Muscle layer of duodenum (tissue), 2 donors: ENCODE measurements at regions not wholly inside any gene's neighbourhood (a gene's known extent, or its start where the extent isn't known, plus 50 kb on each side); places are given as distances from the start of the nearest gene placed in this dataset.

Source experiments
- H3K27ac ChIP-seq: one replicate; pipeline ENCODE4 v1.7.0; 2013; ENCODE audit warnings: mild to moderate bottlenecking, low read length
- H3K27me3 ChIP-seq: one replicate; pipeline ENCODE4 v1.7.0; 2013; ENCODE audit warnings: low read depth, mild to moderate bottlenecking, control low read depth, low read length
- H3K36me3 ChIP-seq, 2 donors: one replicate each; pipeline ENCODE4 v1.7.0; 2013; ENCODE audit warnings: low read length in 2 of 2, control low read depth in 1 of 2, mild to moderate bottlenecking in 1 of 2; ENCODE audit not compliant: insufficient read depth in 2 of 2, control insufficient read depth in 1 of 2
- H3K4me1 ChIP-seq, 2 donors: one replicate each; pipeline ENCODE4 v1.7.0; 2013; ENCODE audit warnings: low read length in 2 of 2, mild to moderate bottlenecking in 2 of 2, control low read depth in 1 of 2, moderate library complexity in 1 of 2; ENCODE audit not compliant: insufficient read depth in 2 of 2, control insufficient read depth in 1 of 2
- H3K4me3 ChIP-seq, 2 donors: one replicate each; pipeline ENCODE4 v1.7.0; 2013; ENCODE audit warnings: low read length in 2 of 2, low read depth in 1 of 2, mild to moderate bottlenecking in 1 of 2
- H3K9me3 ChIP-seq, 2 donors: one replicate each; pipeline ENCODE4 v1.7.0; 2013; ENCODE audit warnings: low read length in 2 of 2, control low read depth in 1 of 2, mild to moderate bottlenecking in 1 of 2; ENCODE audit not compliant: control insufficient read depth in 1 of 2
- donor health status: healthy.

- Histone ChIP-seq H3K4me3 (no peak overlapping the region), H3K9me3 (no peaks in the 10 kb centered on the region), H3K27ac (no peak overlapping the region), H3K4me1 (no peaks in the 10 kb centered on the region), H3K36me3 (no peaks in the 10 kb centered on the region), H3K27me3 (no peaks in the 10 kb centered on the region)
Measured at GRCh38 chr2:48015421-48015820, 109.1 kb upstream of the FBXO11 start.

GRCh38 chr2:48016225-48017019, 110.1 kb upstream of the FBXO11 start:
- no peaks in the 10 kb centered on the region for H3K9me3 ChIP-seq
- no peaks in the 10 kb centered on the region for H3K27me3 ChIP-seq
- H3K27ac ChIP-seq: no peak overlapping the region
- H3K4me1 ChIP-seq: no peaks in the 10 kb centered on the region
- H3K4me3 ChIP-seq: no peak overlapping the region
- H3K36me3 ChIP-seq: no peaks in the 10 kb centered on the region

GRCh38 chr2:48017136-48017535, 110.8 kb upstream of the FBXO11 start:
- Histone ChIP-seq H3K27me3 (no peaks in the 10 kb centered on the region), H3K4me1 (no peaks in the 10 kb centered on the region), H3K27ac (no peak overlapping the region), H3K36me3 (no peaks in the 10 kb centered on the region), H3K4me3 (no peak overlapping the region), H3K9me3 (no peaks in the 10 kb centered on the region)

- Histone ChIP-seq H3K4me3 (no peak overlapping the region), H3K4me1 (no peaks in the 10 kb centered on the region), H3K36me3 (no peaks in the 10 kb centered on the region), H3K27me3 (no peaks in the 10 kb centered on the region), H3K9me3 (no peaks in the 10 kb centered on the region), H3K27ac (no peak overlapping the region)
Measured at GRCh38 chr2:48018480-48018879, 112.2 kb upstream of the FBXO11 start.

GRCh38 chr2:48026865-48027264, 120.6 kb upstream of the FBXO11 start:
- no peaks in the 10 kb centered on the region for H3K4me1 ChIP-seq
- no peaks in the 10 kb centered on the region for H3K27me3 ChIP-seq
- H3K36me3 ChIP-seq: no peaks in the 10 kb centered on the region
- no peaks in the 10 kb centered on the region for H3K9me3 ChIP-seq
- no peak overlapping the region for H3K27ac ChIP-seq
- no peak overlapping the region for H3K4me3 ChIP-seq

- Histone ChIP-seq H3K9me3 (peaks cover 0 to 4% of the 10 kb centered on the region in 2 donors), H3K4me3 (no peak overlapping the region), H3K4me1 (no peaks in the 10 kb centered on the region), H3K27me3 (no peaks in the 10 kb centered on the region), H3K27ac (no peak overlapping the region), H3K36me3 (no peaks in the 10 kb centered on the region)
Measured at GRCh38 chr2:48032765-48033164, 126.5 kb upstream of the FBXO11 start.

GRCh38 chr2:48034295-48034694, 128.0 kb upstream of the FBXO11 start:
- Histone ChIP-seq H3K4me3 (no peak overlapping the region), H3K4me1 (no peaks in the 10 kb centered on the region), H3K36me3 (no peaks in the 10 kb centered on the region), H3K27me3 (no peaks in the 10 kb centered on the region), H3K27ac (no peak overlapping the region), H3K9me3 (peaks cover 0 to 4% of the 10 kb centered on the region in 2 donors)

GRCh38 chr2:48036312-48036711, 130.0 kb upstream of the FBXO11 start:
- Histone ChIP-seq H3K9me3 (peaks cover 0 to 4% of the 10 kb centered on the region in 2 donors), H3K27ac (no peak overlapping the region), H3K4me1 (no peaks in the 10 kb centered on the region), H3K27me3 (no peaks in the 10 kb centered on the region), H3K4me3 (no peak overlapping the region), H3K36me3 (no peaks in the 10 kb centered on the region)

- H3K27ac ChIP-seq: no peak overlapping the region
- H3K4me1 ChIP-seq: no peaks in the 10 kb centered on the region
- H3K27me3 ChIP-seq: no peaks in the 10 kb centered on the region
- peaks cover 0 to 4% of the 10 kb centered on the region in 2 donors for H3K9me3 ChIP-seq
- no peaks in the 10 kb centered on the region for H3K36me3 ChIP-seq
- no peak overlapping the region for H3K4me3 ChIP-seq
Measured at GRCh38 chr2:48039209-48039990, 133.1 kb upstream of the FBXO11 start.

GRCh38 chr2:48043131-48043700, 136.9 kb upstream of the FBXO11 start:
- no peaks in the 10 kb centered on the region for H3K9me3 ChIP-seq
- no peaks in the 10 kb centered on the region for H3K4me1 ChIP-seq
- H3K36me3 ChIP-seq: no peaks in the 10 kb centered on the region
- no peaks in the 10 kb centered on the region for H3K27me3 ChIP-seq
- H3K27ac ChIP-seq: no peak overlapping the region
- H3K4me3 ChIP-seq: no peak overlapping the region

- no peaks in the 10 kb centered on the region for H3K4me1 ChIP-seq
- no peak overlapping the region for H3K27ac ChIP-seq
- H3K9me3 ChIP-seq: no peaks in the 10 kb centered on the region
- no peak overlapping the region for H3K4me3 ChIP-seq
- no peaks in the 10 kb centered on the region for H3K36me3 ChIP-seq
- no peaks in the 10 kb centered on the region for H3K27me3 ChIP-seq
Measured at GRCh38 chr2:48043746-48044145, 137.4 kb upstream of the FBXO11 start.
